ENCODE measurements at regions not wholly inside any gene's neighbourhood (a gene's known extent, or its start where the extent isn't known, plus 50 kb on each side); places are given as distances from the start of the nearest gene placed in this dataset.

DNA sequence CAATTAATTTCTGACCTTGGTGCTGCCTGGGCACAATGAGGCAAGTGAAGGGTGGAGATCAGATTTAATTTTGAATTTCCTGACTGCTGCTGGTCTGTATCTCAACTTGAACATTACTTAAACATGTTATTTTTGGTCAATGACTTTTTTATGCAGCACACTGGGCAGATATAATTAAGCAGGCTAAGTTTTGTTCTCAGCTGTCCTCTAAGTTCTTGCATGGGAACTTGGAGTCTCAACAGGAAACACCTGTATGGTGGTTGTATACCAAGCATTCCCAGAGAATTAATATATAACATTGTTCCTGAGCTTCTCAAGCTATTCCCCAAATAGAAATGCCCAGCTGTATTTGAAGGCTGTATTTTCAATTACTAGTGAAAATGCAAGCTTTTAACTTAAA, 113.5 kb upstream of the EDNRB start:
- TF ChIP-seq CTCF (IDR thresholded peaks at IDR 0.05; ENCODE audit: insufficient read depth, low read depth, low read length) = no peak
- no peak overlapping the region for H3K4me3 ChIP-seq (ENCODE audit: low read depth, low read length)
- no peak for DNase-seq (ENCODE audit: low read depth)

- H3K4me3 ChIP-seq (ENCODE audit: low read depth, low read length) = no peak overlapping the region
- DNase-seq (ENCODE audit: low read depth) = no peak
- no peak for TF ChIP-seq CTCF (IDR thresholded peaks at IDR 0.05; ENCODE audit: insufficient read depth, low read depth, low read length)
Measured at GRCh38 chr13:78030341-78030896, 111.8 kb upstream of the EDNRB start.

GRCh38 chr13:78029901-78030300, 111.3 kb upstream of the EDNRB start:
- no peak for DNase-seq (ENCODE audit: low read depth)
- H3K4me3 ChIP-seq (ENCODE audit: low read depth, low read length) = no peak overlapping the region
- TF ChIP-seq CTCF (IDR thresholded peaks at IDR 0.05; ENCODE audit: insufficient read depth, low read depth, low read length) = no peak

- no peak for DNase-seq (ENCODE audit: low read depth)
- no peak for TF ChIP-seq CTCF (IDR thresholded peaks at IDR 0.05; ENCODE audit: insufficient read depth, low read depth, low read length)
- no peak overlapping the region for H3K4me3 ChIP-seq (ENCODE audit: low read depth, low read length)
Measured at GRCh38 chr13:78028960-78029359, 110.3 kb upstream of the EDNRB start.

DNA sequence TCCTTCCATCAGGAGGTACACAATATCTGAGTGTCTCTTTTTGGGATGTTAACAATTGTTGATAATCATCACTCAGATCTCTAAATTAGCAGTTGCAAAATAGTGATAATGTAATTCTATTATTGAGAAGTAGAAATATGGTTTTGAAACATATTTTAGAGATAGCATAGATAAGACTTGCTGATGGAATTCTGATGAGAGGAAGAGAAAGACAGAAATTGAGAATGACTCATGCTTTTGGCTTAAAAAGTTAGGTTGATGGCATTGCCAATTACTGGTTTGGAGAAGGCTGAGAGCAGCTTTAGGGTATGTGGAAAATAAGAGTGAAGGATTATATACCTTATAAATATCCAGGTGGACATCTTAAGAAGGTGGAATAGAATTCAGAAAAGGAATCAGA, 106.4 kb upstream of the EDNRB start:
- TF ChIP-seq CTCF (IDR thresholded peaks at IDR 0.05; ENCODE audit: insufficient read depth, low read depth, low read length) = no peak
- H3K4me3 ChIP-seq (ENCODE audit: low read depth, low read length) = no peak overlapping the region
- DNase-seq (ENCODE audit: low read depth) = no peak

- peak; percentile 50 for DNase-seq (ENCODE audit: low read depth)
- TF ChIP-seq CTCF (IDR thresholded peaks at IDR 0.05; ENCODE audit: insufficient read depth, low read depth, low read length) = no peak
Measured at GRCh38 chr13:78022164-78022877, 103.7 kb upstream of the EDNRB start.

DNA sequence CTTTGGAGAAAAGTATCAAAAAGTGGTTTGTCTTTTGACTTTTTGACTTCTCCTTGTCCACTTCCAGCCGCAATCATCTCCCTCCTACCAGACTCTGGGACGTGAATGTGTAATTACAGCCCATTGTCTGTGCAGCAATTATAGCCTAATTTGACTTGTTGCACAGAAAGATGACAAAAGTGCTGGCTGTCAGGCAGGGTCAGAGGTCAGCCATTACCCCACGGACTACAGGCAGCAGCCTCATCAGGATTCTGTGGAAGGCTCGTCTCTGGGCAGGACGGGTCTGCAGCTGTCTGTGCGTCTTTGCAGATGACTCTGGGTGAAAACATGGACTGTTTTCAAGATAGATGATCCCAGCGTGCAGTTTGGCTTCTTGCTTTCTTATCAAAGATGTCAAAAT, 102.2 kb upstream of the EDNRB start:
- DNase-seq (ENCODE audit: low read depth) = no peak
- H3K4me3 ChIP-seq (ENCODE audit: low read depth, low read length) = no peak overlapping the region
- TF ChIP-seq CTCF (IDR thresholded peaks at IDR 0.05; ENCODE audit: insufficient read depth, low read depth, low read length) = no peak

More at GRCh38 chr13:78022164-78022877, 103.7 kb upstream of the EDNRB start:
- no peak overlapping the region for H3K4me3 ChIP-seq (ENCODE audit: low read depth, low read length)

Data from fibroblast of villous mesenchyme (primary cell).